Kidney (tissue), 13 donors: ENCODE measurements at regions not wholly inside any gene's neighbourhood (a gene's known extent, or its start where the extent isn't known, plus 50 kb on each side); places are given as distances from the start of the nearest gene placed in this dataset.

Experiments
- DNase-seq, 5 donors: peaks; one replicate each; pipeline ENCODE4 v3.0.0-alpha.2; 2013 to 2020
- FAIRE-seq: peaks from 2 replicates; lab custom pipeline; 2012; peaks lifted over from hg19 to GRCh38; lab: Jason Lieb, UNC
- H3K27ac ChIP-seq, 2 donors: one replicate each; pipeline ENCODE4 v1.7.0; 2013; ENCODE audit warnings: low read depth in 2 of 2, low read length in 2 of 2, inconsistent platforms in 1 of 2
- H3K27me3 ChIP-seq: one replicate; pipeline ENCODE4 v1.7.1; 2013; ENCODE audit warnings: low read length, inconsistent platforms; ENCODE audit not compliant: control insufficient read depth, insufficient read depth
- H3K36me3 ChIP-seq, 3 donors: one replicate each; pipeline versions ENCODE4 v1.7.0 to v1.7.1; 2013; ENCODE audit warnings: low read length in 3 of 3, control low read depth in 1 of 3, inconsistent platforms in 1 of 3; ENCODE audit not compliant: insufficient read depth in 3 of 3, control insufficient read depth in 2 of 3
- H3K4me1 ChIP-seq, 3 donors: one replicate each; pipeline versions ENCODE4 v1.7.0 to v1.7.1; 2013; ENCODE audit warnings: low read length in 3 of 3, inconsistent platforms in 1 of 3, low read depth in 1 of 3; ENCODE audit not compliant: control insufficient read depth in 2 of 3, insufficient read depth in 2 of 3
- H3K4me3 ChIP-seq, 3 donors: one replicate each; pipeline versions ENCODE4 v1.7.0 to v1.8.1; 2013; ENCODE audit warnings: low read length in 3 of 3, control low read depth in 1 of 3, inconsistent platforms in 1 of 3
- H3K9ac ChIP-seq, 3 donors: one replicate each; pipeline versions ENCODE4 v1.7.0 to v1.7.1; 2013; ENCODE audit warnings: low read length in 3 of 3, control low read depth in 1 of 3, inconsistent platforms in 1 of 3
- H3K9me3 ChIP-seq, 3 donors: one replicate each; pipeline versions ENCODE4 v1.7.0 to v1.7.1; 2013; ENCODE audit warnings: low read length in 3 of 3, control low read depth in 1 of 3, inconsistent platforms in 1 of 3; ENCODE audit not compliant: control insufficient read depth in 2 of 3, insufficient read depth in 1 of 3
- intact Hi-C: fragments of 100-400 bp; cut with DNase I; formaldehyde crosslinking; loops from one replicate; pipeline ENCODE4 v1.11.1; 2022
- TF ChIP-seq, protein P1 (sequence below): IDR thresholded peaks from 3 replicates; pipeline ENCODE4 v1.5.1; 2012; ENCODE audit warnings: mild to moderate bottlenecking, moderate library complexity, borderline replicate concordance; ENCODE audit not compliant: insufficient read depth; ENCODE audit errors: extremely low read depth
- donor health status: control.
- donor health status: control.
- donor health status: control.
- donor health status: control.
- donor health status: control.
- donor health status: DM: yes; HTN: yes; CAD: no.
- donor health status: Normal renal cell carcinoma (clear cell type).

DNA sequence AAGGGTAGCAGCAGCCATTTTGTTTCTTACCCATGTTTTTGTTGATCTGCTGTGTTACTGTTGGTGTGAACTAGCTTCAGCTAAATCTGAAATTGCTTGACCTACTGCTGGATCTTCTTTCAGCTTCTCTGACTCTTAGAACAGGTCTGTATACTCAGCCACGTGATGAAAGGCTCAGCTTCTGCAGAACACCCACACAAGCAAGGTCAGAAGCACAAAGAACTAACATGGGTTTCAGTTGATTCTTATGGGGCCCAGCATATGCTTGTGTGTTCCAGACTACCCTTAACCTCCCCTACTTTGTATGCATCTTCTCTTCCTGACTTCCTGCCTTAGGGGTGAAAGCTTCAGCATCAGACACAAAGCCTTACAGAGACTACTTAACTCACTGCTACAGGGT lies 186.8 kb downstream of the HGF start:
- FAIRE-seq = no peak
- Histone ChIP-seq H3K27me3 (no peaks in the 10 kb centered on the region), H3K4me1 (no peaks in the 10 kb centered on the region), H3K4me3 (no peak overlapping the region), H3K27ac (no peak overlapping the region), H3K9ac (no peak overlapping the region), H3K9me3 (no peaks in the 10 kb centered on the region), H3K36me3 (no peaks in the 10 kb centered on the region)
- TF ChIP-seq, protein P1, sequence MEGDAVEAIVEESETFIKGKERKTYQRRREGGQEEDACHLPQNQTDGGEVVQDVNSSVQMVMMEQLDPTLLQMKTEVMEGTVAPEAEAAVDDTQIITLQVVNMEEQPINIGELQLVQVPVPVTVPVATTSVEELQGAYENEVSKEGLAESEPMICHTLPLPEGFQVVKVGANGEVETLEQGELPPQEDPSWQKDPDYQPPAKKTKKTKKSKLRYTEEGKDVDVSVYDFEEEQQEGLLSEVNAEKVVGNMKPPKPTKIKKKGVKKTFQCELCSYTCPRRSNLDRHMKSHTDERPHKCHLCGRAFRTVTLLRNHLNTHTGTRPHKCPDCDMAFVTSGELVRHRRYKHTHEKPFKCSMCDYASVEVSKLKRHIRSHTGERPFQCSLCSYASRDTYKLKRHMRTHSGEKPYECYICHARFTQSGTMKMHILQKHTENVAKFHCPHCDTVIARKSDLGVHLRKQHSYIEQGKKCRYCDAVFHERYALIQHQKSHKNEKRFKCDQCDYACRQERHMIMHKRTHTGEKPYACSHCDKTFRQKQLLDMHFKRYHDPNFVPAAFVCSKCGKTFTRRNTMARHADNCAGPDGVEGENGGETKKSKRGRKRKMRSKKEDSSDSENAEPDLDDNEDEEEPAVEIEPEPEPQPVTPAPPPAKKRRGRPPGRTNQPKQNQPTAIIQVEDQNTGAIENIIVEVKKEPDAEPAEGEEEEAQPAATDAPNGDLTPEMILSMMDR = no peak
- no peak for DNase-seq
- intact Hi-C loops = no loop called here

DNA sequence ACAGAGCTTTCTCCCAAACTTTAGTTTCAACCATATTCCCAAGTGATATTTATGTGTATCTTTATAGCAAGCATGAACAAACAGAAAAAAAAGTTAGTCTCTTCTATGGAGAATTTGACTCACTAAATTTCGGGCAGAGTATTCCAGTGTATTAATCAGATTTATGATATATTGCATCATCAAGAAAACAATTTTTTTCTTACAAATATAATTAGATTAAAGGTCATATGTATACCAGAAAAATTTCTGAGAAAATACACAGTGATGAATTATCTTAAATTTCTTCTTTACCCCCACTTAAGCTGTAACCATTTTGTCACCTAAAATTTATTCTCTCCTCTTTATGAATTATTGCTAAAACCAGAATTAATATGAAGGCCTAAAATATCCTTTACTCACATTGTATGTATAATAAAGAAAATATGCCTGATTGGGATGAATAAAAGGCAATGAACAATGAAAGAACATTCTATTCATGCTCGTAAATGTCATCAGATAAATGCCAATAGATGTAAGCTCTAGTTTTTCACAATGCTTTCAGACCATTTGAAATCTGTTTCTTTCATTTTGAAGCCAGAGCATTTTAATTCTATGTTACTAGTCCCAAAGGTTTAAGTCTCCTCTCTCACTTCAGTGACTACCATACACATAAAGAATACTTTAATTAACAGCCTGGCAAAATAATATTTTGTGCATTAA lies 192.1 kb downstream of the HGF start:
- DNase-seq = no peak
- no peaks in the 10 kb centered on the region for H3K36me3 ChIP-seq
- no peaks in the 10 kb centered on the region for H3K27me3 ChIP-seq
- TF ChIP-seq, protein P1 = no peak
- intact Hi-C loops = no loop called here
- no peak for FAIRE-seq
- no peaks in the 10 kb centered on the region for H3K9me3 ChIP-seq
- no peak overlapping the region for H3K9ac ChIP-seq
- no peak overlapping the region for H3K4me3 ChIP-seq
- H3K27ac ChIP-seq = no peak overlapping the region
- H3K4me1 ChIP-seq = no peaks in the 10 kb centered on the region

DNA sequence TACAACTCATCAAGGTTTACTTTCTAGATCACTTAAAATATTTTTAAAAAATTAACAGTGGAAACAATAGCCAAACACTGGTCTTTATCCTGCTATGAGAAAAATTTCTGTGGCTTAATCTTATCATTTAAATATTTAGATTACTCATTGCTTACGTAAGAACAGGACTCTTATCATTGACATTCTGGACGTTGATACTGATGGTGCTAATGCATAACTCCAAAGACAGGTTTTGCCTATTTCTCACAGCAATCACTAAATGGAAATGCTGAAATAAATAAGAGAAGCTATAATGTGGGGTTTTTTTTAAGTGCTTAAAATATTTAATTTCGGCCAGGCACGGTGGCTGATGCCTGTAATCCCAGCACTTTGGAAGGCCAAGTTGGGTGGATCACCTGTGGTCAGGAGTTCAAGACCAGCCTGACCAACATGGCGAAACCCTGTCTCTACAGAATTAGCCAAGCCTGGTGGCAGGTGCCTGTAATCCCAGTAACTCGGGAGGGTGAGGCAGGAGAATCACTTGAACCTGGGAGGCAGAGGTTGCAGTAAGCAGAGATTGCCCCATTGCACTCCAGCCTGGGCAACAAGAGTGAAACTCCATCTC lies 195.0 kb downstream of the HGF start:
- Histone ChIP-seq H3K27ac (no peak overlapping the region), H3K9ac (no peak overlapping the region), H3K4me3 (no peak overlapping the region), H3K4me1 (no peaks in the 10 kb centered on the region), H3K36me3 (no peaks in the 10 kb centered on the region), H3K9me3 (no peaks in the 10 kb centered on the region), H3K27me3 (no peaks in the 10 kb centered on the region)
- TF ChIP-seq, protein P1 = no peak
- intact Hi-C loops = no loop called here
- FAIRE-seq = no peak
- DNase-seq = no peak
